Naive thymus-derived CD8-positive, alpha-beta T cell (primary cell): ENCODE measurements at regions not wholly inside any gene's neighbourhood (a gene's known extent, or its start where the extent isn't known, plus 50 kb on each side); places are given as distances from the start of the nearest gene placed in this dataset.
"Not testable (repeated sequence)": the region's sequence is repeated elsewhere in the genome, so short reads cannot be mapped to it uniquely, and the experiment has no call there.

ENCODE experiments used
- ATAC-seq, 2 donors: fragments of 150-1000 bp; cut with Tn5 transposase in 1 of 2; sonication (Bioruptor Pico), chemical (Tn5 transposase) in 1 of 2; 1 replicate in 1 of 2; 2 replicates in 1 of 2; pipeline ENCODE4 v1.10.0; 2021; ENCODE audit warnings: mild to moderate bottlenecking in 2 of 2, moderate library complexity in 2 of 2
- POLR2A ChIA-PET: fragments of 350-600 bp; sonication (Branson Sonifier 250); formaldehyde crosslinking; loops from one replicate; lab custom pipeline; 2021; ENCODE audit warnings: antibody characterized with exemption; lab: Charles Lee
- DNase-seq, 10 donors: peaks; one replicate each; pipeline versions ENCODE4 v3.0.0 to v3.0.0-alpha.2; 2020 to 2022
- H3K27ac Mint-ChIP-seq, 10 donors: one replicate each; pipeline ENCODE4 v1.8.0; 2020 to 2022; ENCODE audit warnings: mild to moderate bottlenecking in 10 of 10, mixed read lengths in 10 of 10, moderate library complexity in 4 of 10, inconsistent platforms in 1 of 10
- H3K27me3 Mint-ChIP-seq, 5 donors: one replicate each; pipeline ENCODE4 v1.8.0; 2021 to 2022; ENCODE audit warnings: mixed read lengths in 5 of 5
- H3K36me3 Mint-ChIP-seq, 3 donors: one replicate each; pipeline ENCODE4 v1.8.0; 2020 to 2022; ENCODE audit warnings: mixed read lengths in 3 of 3, mild to moderate bottlenecking in 2 of 3, inconsistent platforms in 1 of 3
- H3K4me1 Mint-ChIP-seq, 4 donors: one replicate each; pipeline ENCODE4 v1.8.0; 2021 to 2022; ENCODE audit warnings: mixed read lengths in 4 of 4
- H3K4me3 Mint-ChIP-seq, 10 donors: one replicate each; pipeline ENCODE4 v1.8.0; 2020 to 2022; ENCODE audit warnings: mild to moderate bottlenecking in 10 of 10, mixed read lengths in 10 of 10, moderate library complexity in 6 of 10, inconsistent platforms in 1 of 10
- H3K9me3 Mint-ChIP-seq, 9 donors: one replicate each; pipeline ENCODE4 v1.8.0; 2020 to 2022; ENCODE audit warnings: mixed read lengths in 9 of 9, mild to moderate bottlenecking in 3 of 9, inconsistent platforms in 1 of 9, moderate library complexity in 1 of 9

DNA sequence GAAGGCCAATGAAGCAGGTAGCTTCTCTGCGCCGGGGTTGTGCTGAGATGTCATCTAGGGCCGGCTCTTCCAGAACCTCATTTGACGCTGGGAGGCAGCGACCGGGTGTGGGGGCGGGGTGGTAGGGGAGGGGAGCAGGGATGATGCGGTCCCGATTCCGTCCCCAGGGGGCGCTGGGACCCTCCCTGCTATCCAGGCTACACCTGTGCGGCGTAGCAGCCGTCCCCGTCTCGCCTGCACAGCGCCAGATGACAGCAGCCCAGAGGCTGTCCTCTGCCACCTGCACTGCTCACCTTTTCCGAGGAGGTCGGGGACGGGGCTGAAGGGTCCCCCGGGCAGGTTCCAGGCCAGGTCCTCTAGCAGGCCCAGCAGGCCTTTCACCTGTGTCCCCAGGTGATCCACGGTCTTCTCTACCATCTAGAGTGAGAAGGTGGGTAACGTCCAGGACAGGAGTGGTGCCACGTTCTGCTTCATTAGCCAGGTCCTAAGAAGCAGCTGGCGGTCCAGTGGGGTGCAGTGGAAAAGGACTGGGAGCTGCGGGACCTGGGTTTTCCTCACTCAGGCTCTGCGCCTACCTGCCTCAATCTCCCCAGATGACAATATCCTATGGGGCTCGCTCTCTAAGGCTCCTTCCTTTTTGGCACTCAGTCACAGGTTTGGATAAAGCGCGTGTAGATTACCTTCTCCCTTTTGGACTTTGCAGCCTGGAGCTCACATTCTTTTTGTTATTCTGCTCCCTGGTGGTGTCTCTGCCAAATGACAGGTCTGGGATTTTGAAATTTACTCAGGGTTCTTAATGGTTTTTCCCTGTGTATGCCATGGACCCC lies 56.0 kb upstream of the RAB6C start:
- Mint-ChIP-seq H3K27ac (no peak overlapping the region), H3K27me3 (peaks cover 14 to 57% (median 38%) of the 10 kb centered on the region in 5 donors), H3K4me3 (peak overlapping the region in 8 of 10 donors; percentile 15 to 64 (median 42)), H3K36me3 (peaks cover 0 to 14% (median 3%) of the 10 kb centered on the region in 3 donors), H3K9me3 (peaks cover 3 to 25% (median 20%) of the 10 kb centered on the region in 9 donors), H3K4me1 (peaks cover 4 to 7% (median 5%) of the 10 kb centered on the region in 4 donors)
- POLR2A ChIA-PET, result no interaction called here
- peak; percentile 49 to 60 for ATAC-seq
- DNase-seq, result peak in 2 of 10 donors; percentile 0 to 5

DNA sequence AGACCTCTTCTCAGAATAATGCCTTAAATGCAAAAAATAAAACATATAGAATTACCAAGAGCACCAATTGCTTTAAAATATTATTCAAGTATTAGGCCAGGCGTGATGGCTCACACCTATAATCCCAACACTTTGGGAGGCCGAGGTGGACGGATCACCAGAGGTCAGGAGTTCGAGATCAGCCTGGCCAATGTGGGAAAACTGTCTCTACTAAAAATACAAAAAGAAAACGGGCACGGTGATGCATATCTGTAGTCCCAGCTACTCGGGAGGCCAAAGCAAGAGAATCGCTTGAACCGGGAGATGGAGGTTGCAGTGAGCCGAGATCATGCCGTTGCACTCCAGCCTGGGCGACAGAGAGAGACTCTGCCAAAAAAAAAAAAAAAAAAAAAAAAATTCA lies 55.4 kb upstream of the RAB6C start:
- H3K27me3 Mint-ChIP-seq, result peaks cover 14 to 57% (median 35%) of the 10 kb centered on the region in 5 donors
- peaks cover 3 to 19% (median 14%) of the 10 kb centered on the region in 9 donors for H3K9me3 Mint-ChIP-seq
- peak overlapping the region in 5 of 10 donors; percentile 31 to 54 (median 44) for H3K4me3 Mint-ChIP-seq
- DNase-seq, H3K27ac Mint-ChIP-seq, POLR2A ChIA-PET, H3K36me3 Mint-ChIP-seq, H3K4me1 Mint-ChIP-seq, ATAC-seq: not testable (repeated sequence)

DNA sequence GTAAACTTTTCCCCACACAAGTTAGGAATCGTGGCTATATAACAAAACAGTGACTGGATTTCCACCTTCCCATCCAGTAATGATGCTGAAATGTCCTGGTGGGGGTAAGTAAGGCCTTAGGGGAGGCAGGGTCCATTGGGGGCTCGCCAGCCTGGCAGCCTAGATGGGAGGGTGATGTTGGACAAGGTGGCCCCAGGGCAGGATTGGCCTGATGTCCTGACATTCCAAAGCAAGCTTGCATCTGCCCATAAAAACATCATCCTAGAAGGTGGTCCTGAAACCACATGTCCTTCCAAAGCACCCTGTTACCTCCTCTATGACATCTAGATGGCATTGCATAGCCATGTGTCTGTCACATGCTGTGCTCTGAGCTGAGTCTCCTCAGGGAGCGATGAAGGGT lies 54.1 kb upstream of the RAB6C start:
- POLR2A ChIA-PET, result no interaction called here
- no peak for DNase-seq
- no peak for ATAC-seq
- no peak overlapping the region for H3K4me3 Mint-ChIP-seq
- peaks cover 4 to 7% (median 5%) of the 10 kb centered on the region in 4 donors for H3K4me1 Mint-ChIP-seq
- peaks cover 0 to 7% (median 2%) of the 10 kb centered on the region in 9 donors for H3K9me3 Mint-ChIP-seq
- no peaks in the 10 kb centered on the region for H3K36me3 Mint-ChIP-seq
- no peak overlapping the region for H3K27ac Mint-ChIP-seq
- peaks cover 13 to 55% (median 32%) of the 10 kb centered on the region in 5 donors for H3K27me3 Mint-ChIP-seq

GRCh38 chr2:129927696-129928095 lies 51.8 kb upstream of the RAB6C start:
- H3K4me3 Mint-ChIP-seq, result no peak overlapping the region
- POLR2A ChIA-PET, result no interaction called here
- H3K9me3 Mint-ChIP-seq, result peaks cover 0 to 2% (median 0%) of the 10 kb centered on the region in 9 donors
- no peak for ATAC-seq
- peaks cover 6 to 38% (median 28%) of the 10 kb centered on the region in 5 donors for H3K27me3 Mint-ChIP-seq
- no peaks in the 10 kb centered on the region for H3K36me3 Mint-ChIP-seq
- no peak for DNase-seq
- H3K27ac Mint-ChIP-seq, result no peak overlapping the region
- H3K4me1 Mint-ChIP-seq, result peaks cover 4 to 7% (median 5%) of the 10 kb centered on the region in 4 donors

GRCh38 chr2:129929321-129930290 lies 49.9 kb upstream of the RAB6C start:
- Mint-ChIP-seq H3K9me3 (no peaks in the 10 kb centered on the region), H3K4me3 (no peak overlapping the region), H3K27me3 (peaks cover 9 to 38% (median 32%) of the 10 kb centered on the region in 5 donors), H3K36me3 (no peaks in the 10 kb centered on the region), H3K27ac (no peak overlapping the region), H3K4me1 (no peaks in the 10 kb centered on the region)
- no peak for ATAC-seq
- DNase-seq, result no peak
- POLR2A ChIA-PET, result no interaction called here
